GM19468 (cell line): ENCODE measurements at regions not wholly inside any gene's neighbourhood (a gene's known extent, or its start where the extent isn't known, plus 50 kb on each side); places are given as distances from the start of the nearest gene placed in this dataset.
"Not testable (repeated sequence)": the region's sequence is repeated elsewhere in the genome, so short reads cannot be mapped to it uniquely, and the experiment has no call there.

Experiments
- ATAC-seq: cut with Tn5 transposase; IDR thresholded peaks from one replicate; pipeline ENCODE4 v1.9.1; 2021; ENCODE audit warnings: mild to moderate bottlenecking, moderate library complexity, moderate number of reproducible peaks; ENCODE audit not compliant: unreplicated experiment; ENCODE audit errors: extremely low read depth

- ATAC-seq: no peak
Observed at GRCh38 chr18:22687892-22688680, 245.0 kb upstream of the RBBP8 start.

DNA sequence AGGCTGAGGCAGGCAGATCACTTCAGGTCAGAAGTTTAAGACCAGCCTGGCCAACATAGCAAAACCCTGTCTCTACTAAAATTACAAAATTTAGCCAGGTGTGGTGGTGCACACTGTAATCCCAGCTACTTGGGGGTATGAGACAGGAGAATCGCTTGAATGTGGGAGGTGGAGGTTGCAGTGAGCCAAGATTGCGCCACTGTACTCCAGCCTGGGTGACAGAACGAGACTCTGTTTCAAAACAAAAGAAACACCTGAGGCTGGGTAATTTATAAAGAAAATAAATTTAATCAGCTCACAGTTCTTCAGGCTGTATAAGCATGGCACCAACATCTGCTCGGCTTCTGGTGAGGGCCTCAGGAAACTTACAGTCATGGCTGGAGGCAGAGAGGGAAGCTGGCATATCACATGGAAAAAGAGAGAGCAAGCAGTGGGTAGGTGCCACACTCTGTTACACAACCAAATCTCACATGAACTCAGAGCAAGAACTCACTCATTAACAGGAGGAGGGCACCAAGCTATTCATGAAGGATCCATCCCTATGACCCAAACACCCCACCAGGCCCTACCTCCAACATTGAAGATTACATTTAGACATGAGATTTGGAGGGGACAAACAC lies 244.1 kb upstream of the RBBP8 start:
- ATAC-seq: no peak

DNA sequence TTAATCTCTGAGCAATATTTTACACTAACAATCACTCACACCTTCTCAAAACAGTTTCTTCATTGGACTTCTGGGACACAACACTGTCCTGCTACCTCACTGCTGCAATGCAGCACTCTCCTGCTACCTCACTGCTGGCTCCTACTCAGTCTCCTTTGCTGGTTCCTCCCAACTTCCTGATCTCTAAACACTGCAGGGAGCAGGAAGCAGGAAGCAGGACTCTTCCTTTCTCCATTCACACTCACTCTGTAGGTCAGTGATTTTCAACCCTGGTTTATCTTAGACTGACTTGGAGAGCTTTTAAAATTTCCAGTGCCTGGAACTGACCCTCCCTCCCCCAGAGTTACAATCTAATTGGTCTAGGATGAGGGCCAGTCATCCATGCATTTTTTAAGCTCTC lies 243.4 kb upstream of the RBBP8 start:
- no peak for ATAC-seq

DNA sequence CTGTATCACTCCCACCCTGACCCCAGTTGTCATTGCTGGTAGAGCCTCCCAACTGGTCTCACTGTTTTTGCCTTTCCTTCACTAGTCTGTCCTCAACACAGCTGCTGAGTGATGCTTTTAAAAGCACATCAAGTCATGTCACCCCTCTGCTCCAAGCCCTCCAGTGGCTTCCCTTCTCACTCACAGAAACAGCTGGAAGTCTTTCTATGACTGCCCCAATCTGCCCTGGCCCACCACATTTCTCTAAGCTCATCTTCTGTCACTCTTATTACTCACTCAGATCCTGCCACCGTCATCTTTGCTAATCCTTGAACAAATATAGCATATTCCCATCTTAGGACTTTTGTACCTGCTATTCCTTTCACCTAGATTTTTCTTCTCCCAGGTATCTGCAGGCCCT lies 242.6 kb upstream of the RBBP8 start:
- no peak for ATAC-seq

DNA sequence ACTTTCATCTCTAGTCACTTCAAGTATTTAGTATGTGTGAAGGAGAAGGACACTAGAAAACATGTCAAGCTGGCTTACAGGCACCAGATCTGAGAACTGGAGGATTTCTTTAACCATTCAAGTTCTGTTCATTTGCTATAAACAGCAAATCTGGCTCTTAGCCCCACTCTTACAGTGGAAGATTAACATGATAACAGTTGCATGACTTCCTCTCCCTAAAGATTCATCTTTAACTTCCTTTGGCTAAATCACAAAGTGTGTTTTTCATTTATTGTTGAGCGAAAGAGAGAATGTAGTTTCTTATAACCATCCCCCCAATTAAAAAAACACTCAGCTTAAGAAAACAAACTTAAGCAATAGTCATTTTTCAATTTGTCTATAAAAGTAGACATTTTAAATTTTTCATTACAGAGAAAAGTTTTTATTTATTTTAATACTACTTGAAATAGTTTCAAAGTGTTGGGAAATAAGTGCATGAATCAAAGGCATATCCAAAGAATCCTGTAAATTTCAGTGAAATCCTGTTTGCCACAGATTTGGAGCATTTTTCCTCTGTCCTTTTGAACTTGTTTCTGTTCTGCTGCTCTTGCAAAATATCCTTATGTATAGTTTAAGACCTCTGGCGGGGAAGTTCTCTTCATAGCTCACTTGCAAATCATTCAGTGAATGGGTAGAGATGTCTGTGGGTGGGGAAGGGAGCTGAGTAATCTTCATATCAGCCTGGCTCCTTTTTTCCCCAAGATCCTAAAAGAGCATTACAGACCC lies 241.0 kb upstream of the RBBP8 start:
- no peak for ATAC-seq

- no peak for ATAC-seq
Observed at GRCh38 chr18:22694954-22695353, 238.2 kb upstream of the RBBP8 start.

DNA sequence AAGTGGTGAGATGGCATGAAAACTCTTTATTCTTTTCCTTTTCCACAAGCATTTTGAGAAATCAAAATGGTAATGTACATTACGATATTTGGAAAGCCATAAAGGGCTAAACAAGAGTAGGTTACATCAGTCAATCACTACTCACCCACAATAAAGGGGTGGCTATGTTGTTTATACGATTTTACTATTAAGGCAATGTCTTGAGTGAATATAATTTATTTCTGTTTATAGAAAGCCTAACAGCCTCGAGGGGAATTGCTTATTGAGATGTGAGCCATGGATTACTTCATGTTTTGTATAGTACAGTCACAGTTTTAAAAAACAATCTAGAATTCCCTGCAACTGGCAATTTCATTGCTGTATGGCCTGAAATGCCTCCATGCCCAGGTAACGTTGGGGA lies 237.5 kb upstream of the RBBP8 start:
- no peak for ATAC-seq

GRCh38 chr18:22697561-22697960 lies 235.6 kb upstream of the RBBP8 start:
- no peak for ATAC-seq

DNA sequence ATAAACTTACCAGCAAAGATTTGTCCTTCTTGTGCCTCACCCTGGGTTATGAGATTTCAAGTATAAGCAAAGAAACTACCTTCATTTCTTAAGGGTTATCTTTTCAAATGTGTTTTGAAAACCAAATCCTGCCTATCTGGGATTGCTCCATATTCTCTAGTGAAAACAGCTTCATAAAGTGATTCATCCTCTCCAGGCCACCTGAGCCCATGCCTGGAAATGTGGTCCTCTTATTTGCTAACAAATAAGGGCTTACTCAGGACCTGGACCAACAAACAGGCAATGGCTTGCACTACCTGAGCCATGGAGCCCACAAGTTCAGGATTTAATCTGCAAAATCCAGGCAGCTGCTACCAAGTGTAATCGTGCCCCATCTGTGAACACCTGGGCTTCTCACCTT lies 234.4 kb upstream of the RBBP8 start:
- ATAC-seq: no peak

DNA sequence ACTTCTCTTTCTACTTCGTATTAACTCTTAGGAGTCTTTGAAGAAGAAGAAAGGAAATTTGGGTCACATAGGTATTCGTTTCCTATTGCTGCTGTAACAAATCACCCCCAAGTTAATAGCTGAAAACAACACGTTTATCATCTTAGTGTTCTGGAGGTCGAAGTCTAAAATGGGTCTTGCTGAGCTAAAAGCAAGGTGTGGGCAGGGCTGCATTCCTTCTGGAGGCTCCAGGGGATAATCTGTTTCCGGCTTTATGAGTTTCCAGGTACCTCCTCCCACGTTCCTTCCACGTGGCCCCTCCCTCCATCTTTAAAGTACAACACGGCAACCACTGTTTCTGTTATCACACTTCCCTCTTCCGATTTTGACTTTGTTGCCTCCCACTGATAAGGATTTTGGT lies 233.5 kb upstream of the RBBP8 start:
- ATAC-seq: no peak

DNA sequence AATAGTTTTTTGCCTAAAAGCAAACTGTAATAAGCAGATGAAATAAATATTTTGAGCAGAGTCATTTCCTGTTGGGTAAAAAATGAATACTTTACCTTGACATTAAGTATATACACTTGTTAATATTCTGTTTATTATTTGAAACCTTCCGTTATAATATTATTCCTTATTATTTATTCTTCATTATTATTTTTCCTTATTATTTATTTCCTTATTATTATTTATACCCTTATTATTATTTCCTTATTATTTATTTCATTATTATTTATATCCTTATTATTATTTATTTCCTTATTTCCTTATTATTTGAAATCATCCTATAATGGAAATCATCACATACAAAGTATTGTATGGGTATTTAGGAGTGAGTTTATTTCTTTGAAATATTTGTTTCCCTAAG lies 232.2 kb upstream of the RBBP8 start:
- no peak for ATAC-seq

GRCh38 chr18:22701326-22701725 lies 231.8 kb upstream of the RBBP8 start:
- ATAC-seq: no peak

DNA sequence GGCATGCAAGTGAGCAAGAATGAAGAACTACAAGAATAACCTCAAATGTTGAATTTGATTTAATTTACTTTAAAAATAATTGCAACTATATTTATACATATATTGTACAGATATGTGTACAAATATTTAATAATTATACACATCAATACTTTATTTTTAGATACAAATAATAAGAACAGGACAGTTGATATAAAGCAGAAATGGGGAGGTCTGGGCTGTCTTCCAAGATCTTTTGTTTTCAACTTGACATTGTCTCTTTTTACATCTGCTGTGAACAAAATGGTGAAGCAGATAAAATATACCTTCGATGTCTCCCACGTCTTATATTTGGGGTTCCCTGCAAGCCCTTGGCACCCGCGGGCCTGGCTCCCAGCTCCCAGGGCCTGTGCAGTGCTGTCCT lies 231.3 kb upstream of the RBBP8 start:
- no peak for ATAC-seq

DNA sequence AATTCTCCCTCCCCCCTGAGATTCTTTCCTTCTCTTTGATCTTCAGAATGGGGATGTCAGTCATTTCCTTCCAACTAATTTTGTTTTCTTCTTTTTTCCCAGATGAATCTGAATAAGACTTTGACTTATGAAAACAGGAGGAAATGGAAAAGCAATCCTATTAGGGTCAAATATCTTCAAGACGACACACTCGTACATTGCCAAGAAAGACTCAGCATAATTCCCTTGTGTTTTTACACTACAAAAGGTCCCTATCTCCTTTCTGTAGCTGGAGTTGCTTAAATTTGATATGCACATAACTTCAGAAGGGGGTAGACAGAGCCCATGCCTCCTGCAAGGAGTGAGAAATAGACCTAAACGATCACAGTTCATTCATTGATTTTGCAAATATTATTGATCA lies 230.3 kb upstream of the RBBP8 start:
- ATAC-seq: no peak

- no peak for ATAC-seq
Observed at GRCh38 chr18:22703883-22704585, 229.1 kb upstream of the RBBP8 start.

DNA sequence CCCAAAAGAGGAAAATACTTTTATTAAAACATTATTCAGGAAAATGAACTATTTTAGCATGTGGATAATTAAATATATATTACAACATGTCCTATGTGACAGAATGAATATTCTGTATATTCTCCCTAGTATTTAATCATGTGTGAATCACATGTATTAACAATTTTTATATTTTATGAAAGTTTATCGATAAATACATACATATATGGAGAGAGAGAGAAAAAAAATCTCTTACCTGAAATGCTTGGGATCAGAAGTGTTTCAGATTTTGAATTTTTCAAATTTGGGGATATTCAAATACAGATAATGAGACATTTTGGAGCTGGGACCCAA lies 228.6 kb upstream of the RBBP8 start:
- ATAC-seq: no peak

DNA sequence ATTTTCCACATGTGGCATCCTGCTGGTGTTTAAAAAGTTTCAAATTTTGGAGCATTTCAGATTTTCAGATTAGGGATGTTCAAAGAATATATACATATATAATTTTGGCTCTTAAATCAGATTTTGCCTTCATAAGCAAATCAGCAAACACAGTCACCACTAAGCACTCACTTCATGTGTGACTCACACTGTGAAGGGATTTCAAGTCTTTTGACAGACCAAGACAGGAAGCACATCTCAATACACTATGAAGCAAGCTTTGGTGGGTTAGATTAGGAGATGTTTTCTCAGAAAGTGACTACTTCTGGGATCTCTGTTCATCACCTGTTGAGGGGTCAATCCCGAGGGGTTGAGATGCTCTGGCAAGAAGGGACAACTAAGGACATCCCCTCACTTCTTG lies 227.8 kb upstream of the RBBP8 start:
- ATAC-seq: no peak

- not testable (repeated sequence) for ATAC-seq
Observed at GRCh38 chr18:22706025-22706424, 227.1 kb upstream of the RBBP8 start.

GRCh38 chr18:22709288-22710060 lies 223.7 kb upstream of the RBBP8 start:
- ATAC-seq: no peak

- ATAC-seq: no peak
Observed at GRCh38 chr18:22710673-22711191, 222.4 kb upstream of the RBBP8 start.
